D721Med (cell line): ENCODE measurements at regions not wholly inside any gene's neighbourhood (a gene's known extent, or its start where the extent isn't known, plus 50 kb on each side); places are given as distances from the start of the nearest gene placed in this dataset.

Experiments
- DNase-seq: peaks from one replicate; pipeline ENCODE4 v3.0.0; 2011; ENCODE audit warnings: low spot score; ENCODE audit not compliant: insufficient read length
- FAIRE-seq: peaks from 2 replicates; lab custom pipeline; 2011; peaks lifted over from hg19 to GRCh38; lab: Jason Lieb, UNC
- CTCF ChIP-seq: IDR thresholded peaks from 2 replicates; pipeline ENCODE4 v1.5.1; 2012; ENCODE audit warnings: mild to moderate bottlenecking, control low read depth; ENCODE audit not compliant: insufficient read depth; ENCODE audit errors: missing control alignments

- DNase-seq (no peak), FAIRE-seq (no peak)
- no peak for TF ChIP-seq CTCF
Measured at GRCh38 chr12:114982760-114983159, 298.8 kb upstream of the TBX3 start.

GRCh38 chr12:114981036-114981435, 297.1 kb upstream of the TBX3 start:
- TF ChIP-seq CTCF: no peak
- DNase-seq: no peak
- FAIRE-seq: no peak

GRCh38 chr12:114976959-114977358, 293.0 kb upstream of the TBX3 start:
- FAIRE-seq: no peak
- DNase-seq: no peak
- no peak for TF ChIP-seq CTCF

GRCh38 chr12:114976372-114976771, 292.4 kb upstream of the TBX3 start:
- DNase-seq: no peak
- no peak for FAIRE-seq
- TF ChIP-seq CTCF: no peak

GRCh38 chr12:114975640-114976310, 291.8 kb upstream of the TBX3 start:
- DNase-seq (no peak), FAIRE-seq (no peak)
- TF ChIP-seq CTCF: no peak

GRCh38 chr12:114974826-114975639, 291.1 kb upstream of the TBX3 start:
- FAIRE-seq: no peak
- no peak for TF ChIP-seq CTCF
- no peak for DNase-seq

- FAIRE-seq: no peak
- no peak for DNase-seq
- TF ChIP-seq CTCF: no peak
Measured at GRCh38 chr12:114974333-114974732, 290.4 kb upstream of the TBX3 start.
